Activated naive CD8-positive, alpha-beta T cell treated with anti-CD3 and anti-CD28 coated beads, Interleukin-2, amount 50 U/mL, for 24 hours (primary cell): ENCODE measurements at regions not wholly inside any gene's neighbourhood (a gene's known extent, or its start where the extent isn't known, plus 50 kb on each side); places are given as distances from the start of the nearest gene placed in this dataset.
A peak's percentile ranks its signal among the peaks of the same experiment; 100 is the strongest.
"Not testable (repeated sequence)": the region's sequence is repeated elsewhere in the genome, so short reads cannot be mapped to it uniquely, and the experiment has no call there.

ENCODE experiments used
- ATAC-seq: fragments of 150-1000 bp; cut with Tn5 transposase; one replicate; pipeline ENCODE4 v1.10.0; 2021
- DNase-seq: peaks from one replicate; pipeline ENCODE4 v3.0.0; 2021
- H3K27ac Mint-ChIP-seq: one replicate; pipeline ENCODE4 v1.8.0; 2021; ENCODE audit warnings: mild to moderate bottlenecking, mixed read lengths
- H3K27me3 Mint-ChIP-seq: one replicate; pipeline ENCODE4 v1.8.0; 2021; ENCODE audit warnings: mixed read lengths
- H3K36me3 Mint-ChIP-seq: one replicate; pipeline ENCODE4 v1.8.0; 2021; ENCODE audit warnings: low read depth, mixed read lengths
- H3K4me1 Mint-ChIP-seq: one replicate; pipeline ENCODE4 v1.8.0; 2021; ENCODE audit warnings: mixed read lengths
- H3K4me3 Mint-ChIP-seq: one replicate; pipeline ENCODE4 v1.8.0; 2021; ENCODE audit warnings: mild to moderate bottlenecking, moderate library complexity, mixed read lengths
- H3K9me3 Mint-ChIP-seq: one replicate; pipeline ENCODE4 v1.8.0; 2021; ENCODE audit warnings: mixed read lengths

GRCh38 chr11:95647871-95648270 is 141.7 kb downstream of the FAM76B start:
- no peaks in the 10 kb centered on the region for H3K4me1 Mint-ChIP-seq
- H3K27me3 Mint-ChIP-seq, result no peaks in the 10 kb centered on the region
- no peaks in the 10 kb centered on the region for H3K36me3 Mint-ChIP-seq
- peaks cover 12% of the 10 kb centered on the region for H3K9me3 Mint-ChIP-seq
- peak overlapping the region; percentile 5 for H3K4me3 Mint-ChIP-seq
- no peak overlapping the region for H3K27ac Mint-ChIP-seq
- ATAC-seq (no peak), DNase-seq (no peak)

- ATAC-seq (no peak), DNase-seq (no peak)
- Mint-ChIP-seq H3K27me3 (no peaks in the 10 kb centered on the region), H3K4me1 (peaks cover 3% of the 10 kb centered on the region), H3K27ac (no peak overlapping the region), H3K4me3 (no peak overlapping the region), H3K36me3 (no peaks in the 10 kb centered on the region), H3K9me3 (peaks cover 12% of the 10 kb centered on the region)
These were observed 142.2 kb downstream of the FAM76B start for GRCh38 chr11:95647355-95647754.

- H3K36me3 Mint-ChIP-seq, result no peaks in the 10 kb centered on the region
- peaks cover 16% of the 10 kb centered on the region for H3K4me1 Mint-ChIP-seq
- H3K4me3 Mint-ChIP-seq, result no peak overlapping the region
These were observed 148.1 kb downstream of the FAM76B start for GRCh38 chr11:95641495-95641894.

GRCh38 chr11:95638501-95638900 is 151.1 kb downstream of the FAM76B start:
- Mint-ChIP-seq H3K4me1 (peaks cover 16% of the 10 kb centered on the region), H3K27ac (no peak overlapping the region), H3K27me3 (no peaks in the 10 kb centered on the region), H3K4me3 (no peak overlapping the region), H3K36me3 (no peaks in the 10 kb centered on the region), H3K9me3 (peaks cover 6% of the 10 kb centered on the region)
- DNase-seq, result no peak
- ATAC-seq, result no peak

More at GRCh38 chr11:95641495-95641894, 148.1 kb downstream of the FAM76B start:
- no peak for DNase-seq
- H3K9me3 Mint-ChIP-seq, result peaks cover 14% of the 10 kb centered on the region
- no peaks in the 10 kb centered on the region for H3K27me3 Mint-ChIP-seq
- ATAC-seq, result peak; percentile 84
- peak overlapping the region; percentile 33 for H3K27ac Mint-ChIP-seq

DNA sequence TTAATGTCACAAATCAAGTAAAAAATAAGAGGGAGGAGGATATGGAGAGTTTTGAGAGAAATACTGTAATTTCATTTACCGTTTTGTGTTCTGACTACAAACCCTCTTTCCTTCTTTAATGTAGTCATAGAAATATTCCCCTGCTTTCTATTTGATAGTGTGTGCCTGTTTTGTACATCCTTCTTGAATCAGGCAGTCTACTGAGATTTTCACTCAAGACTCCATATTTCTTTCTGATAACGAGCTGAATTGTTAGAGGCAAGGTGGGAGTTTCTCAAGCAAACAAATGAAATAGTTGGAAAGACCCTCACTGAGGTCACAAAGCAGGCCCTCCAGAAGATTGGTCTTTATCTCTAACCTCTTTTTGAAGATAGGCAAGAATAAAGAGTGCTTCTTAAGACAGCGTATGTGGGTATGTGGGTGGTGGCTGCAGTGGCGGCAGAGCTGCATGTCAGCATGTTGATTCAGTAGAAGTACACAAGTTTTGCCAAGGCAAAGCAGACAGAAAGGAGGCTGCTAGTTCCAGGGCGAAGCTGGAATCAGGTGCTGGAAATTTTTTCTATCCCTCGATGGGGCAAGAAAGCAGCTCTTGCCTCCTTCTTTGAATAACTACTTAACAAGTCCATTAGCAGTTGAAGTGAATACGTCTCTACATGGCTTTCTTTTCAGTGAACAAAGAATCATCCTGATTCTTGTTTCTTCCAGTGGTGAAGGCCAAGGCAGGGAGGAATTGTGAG is 164.2 kb downstream of the FAM76B start:
- Mint-ChIP-seq H3K4me3 (no peak overlapping the region), H3K36me3 (peaks cover under 1% of the 10 kb centered on the region), H3K27me3 (no peaks in the 10 kb centered on the region), H3K9me3 (peaks cover 11% of the 10 kb centered on the region), H3K4me1 (no peaks in the 10 kb centered on the region), H3K27ac (no peak overlapping the region)
- ATAC-seq (no peak), DNase-seq (no peak)

DNA sequence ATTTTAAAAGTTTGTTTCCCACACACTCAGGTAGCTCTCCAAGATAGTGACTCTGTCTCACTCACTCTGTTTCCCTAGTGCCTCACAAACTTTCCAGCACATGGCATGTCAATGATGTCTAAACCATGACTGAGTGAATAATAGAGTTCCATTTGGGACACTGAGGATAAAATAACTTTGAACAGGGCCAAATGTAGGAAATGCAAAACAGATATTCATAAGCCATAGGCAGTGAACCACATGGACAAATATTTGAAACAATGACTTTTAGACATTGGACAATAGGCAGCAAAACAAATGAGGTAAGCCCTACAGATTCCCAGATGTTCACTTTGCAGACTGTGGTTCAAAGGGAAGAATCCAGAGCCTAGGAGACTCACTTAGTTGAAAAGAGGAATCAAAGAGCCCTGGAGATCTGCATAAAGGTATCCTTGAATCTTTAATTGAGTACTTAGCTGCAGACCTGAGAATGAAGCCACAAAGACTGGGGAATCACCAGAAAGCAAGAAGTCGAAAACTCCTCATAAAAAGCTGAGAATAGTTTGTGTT is 173.3 kb downstream of the FAM76B start:
- ATAC-seq, result no peak
- Mint-ChIP-seq H3K9me3 (peaks cover 24% of the 10 kb centered on the region), H3K4me1 (peaks cover 19% of the 10 kb centered on the region), H3K36me3 (peaks cover 8% of the 10 kb centered on the region), H3K27ac (no peak overlapping the region), H3K4me3 (no peak overlapping the region), H3K27me3 (peaks cover 4% of the 10 kb centered on the region)
- DNase-seq, result no peak

GRCh38 chr11:95611827-95612226 is 177.8 kb downstream of the FAM76B start:
- DNase-seq (no peak), ATAC-seq (no peak)
- peaks cover 7% of the 10 kb centered on the region for H3K4me1 Mint-ChIP-seq
- peaks cover 3% of the 10 kb centered on the region for H3K27me3 Mint-ChIP-seq
- H3K9me3 Mint-ChIP-seq, result no peaks in the 10 kb centered on the region
- H3K4me3 Mint-ChIP-seq, result no peak overlapping the region
- no peak overlapping the region for H3K27ac Mint-ChIP-seq
- no peaks in the 10 kb centered on the region for H3K36me3 Mint-ChIP-seq

GRCh38 chr11:95610185-95610584 is 179.4 kb downstream of the FAM76B start:
- not testable (repeated sequence) for H3K36me3 Mint-ChIP-seq, DNase-seq, H3K4me1 Mint-ChIP-seq, ATAC-seq, H3K27me3 Mint-ChIP-seq, H3K4me3 Mint-ChIP-seq, H3K9me3 Mint-ChIP-seq, H3K27ac Mint-ChIP-seq

DNA sequence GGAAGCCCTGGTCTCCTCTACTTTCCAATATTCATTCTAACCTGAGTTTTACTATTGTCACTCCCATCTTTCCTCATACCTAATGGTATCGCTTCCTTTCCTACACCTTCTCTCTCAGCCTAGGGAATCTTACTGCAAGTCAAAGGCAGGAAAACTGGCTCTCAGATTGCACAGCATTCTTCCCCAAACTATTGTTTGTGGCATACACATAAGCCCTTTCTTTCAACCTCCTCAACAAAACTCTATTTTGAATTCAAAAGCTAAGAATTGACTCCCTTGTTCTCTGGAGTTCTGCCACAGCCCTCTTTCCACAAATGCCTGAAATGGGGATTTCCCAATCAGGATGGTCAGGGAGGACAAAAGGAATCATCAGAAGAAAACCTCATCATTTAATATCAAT is 181.5 kb downstream of the FAM76B start:
- Mint-ChIP-seq H3K4me3 (no peak overlapping the region), H3K9me3 (no peaks in the 10 kb centered on the region), H3K27ac (no peak overlapping the region), H3K36me3 (no peaks in the 10 kb centered on the region), H3K4me1 (peaks cover 8% of the 10 kb centered on the region), H3K27me3 (peaks cover 3% of the 10 kb centered on the region)
- no peak for ATAC-seq
- DNase-seq, result no peak

DNA sequence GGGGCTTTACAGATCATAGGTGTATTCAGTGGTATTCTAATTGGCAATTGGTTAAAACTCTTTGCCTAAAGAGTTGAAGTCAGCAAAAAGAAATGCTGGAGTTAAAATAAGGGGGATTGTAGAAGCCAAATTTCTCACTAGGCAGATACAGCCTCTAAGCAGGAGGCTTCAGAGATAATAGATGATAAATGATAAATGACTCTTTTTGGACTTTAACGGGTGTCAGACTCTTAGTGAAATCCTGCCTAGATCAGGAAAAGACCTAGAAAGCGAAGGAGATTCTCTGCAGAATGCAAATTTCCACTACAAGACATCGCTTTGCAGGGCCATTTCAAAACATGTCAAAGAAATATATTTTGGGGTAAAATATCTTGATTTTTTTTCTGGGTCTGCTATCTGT is 182.8 kb downstream of the FAM76B start:
- no peak overlapping the region for H3K4me3 Mint-ChIP-seq
- DNase-seq (no peak), ATAC-seq (no peak)
- H3K27me3 Mint-ChIP-seq, result peaks cover 3% of the 10 kb centered on the region
- H3K27ac Mint-ChIP-seq, result no peak overlapping the region
- H3K4me1 Mint-ChIP-seq, result peaks cover 8% of the 10 kb centered on the region
- H3K9me3 Mint-ChIP-seq, result no peaks in the 10 kb centered on the region
- H3K36me3 Mint-ChIP-seq, result no peaks in the 10 kb centered on the region

- ATAC-seq (no peak), DNase-seq (no peak)
- Mint-ChIP-seq H3K9me3 (no peaks in the 10 kb centered on the region), H3K4me3 (no peak overlapping the region), H3K36me3 (no peaks in the 10 kb centered on the region), H3K27me3 (peaks cover 4% of the 10 kb centered on the region), H3K27ac (no peak overlapping the region), H3K4me1 (peaks cover 17% of the 10 kb centered on the region)
These were observed 184.2 kb downstream of the FAM76B start for GRCh38 chr11:95605271-95605940.

DNA sequence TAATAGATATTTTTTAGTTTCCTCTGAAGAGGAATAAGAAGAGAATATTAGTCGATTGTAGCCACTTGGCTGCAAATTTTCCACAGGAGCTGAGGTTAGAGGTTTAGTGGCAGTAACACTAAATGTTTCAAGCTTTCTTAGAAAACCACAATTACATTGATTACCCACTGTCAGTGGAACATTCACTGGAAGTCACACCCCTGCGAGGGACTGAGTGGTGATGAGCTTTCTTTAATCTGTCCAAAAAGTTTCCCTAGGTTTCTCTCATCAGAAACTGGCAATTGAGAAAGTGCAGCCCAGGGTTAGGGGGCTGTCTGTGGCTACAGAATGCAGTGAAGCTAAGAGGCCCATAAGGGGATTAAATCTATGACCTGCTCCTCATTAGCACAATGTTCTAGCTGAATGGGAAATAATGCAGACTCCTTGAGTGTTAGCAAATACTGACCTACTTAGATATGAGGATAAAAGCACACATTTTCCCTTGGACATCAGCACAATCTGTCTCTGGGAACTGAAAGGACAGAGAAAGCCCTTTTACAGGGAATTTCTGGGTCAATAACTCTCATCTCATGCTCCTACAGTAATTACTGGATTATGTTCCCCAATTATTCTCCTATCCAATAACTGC is 189.5 kb downstream of the FAM76B start:
- peak; percentile 29 for DNase-seq
- Mint-ChIP-seq H3K27ac (peak overlapping the region; percentile 80), H3K4me3 (no peak overlapping the region), H3K27me3 (peaks cover 2% of the 10 kb centered on the region), H3K36me3 (no peaks in the 10 kb centered on the region), H3K9me3 (no peaks in the 10 kb centered on the region), H3K4me1 (peaks cover 30% of the 10 kb centered on the region)
- ATAC-seq, result peak; percentile 95

DNA sequence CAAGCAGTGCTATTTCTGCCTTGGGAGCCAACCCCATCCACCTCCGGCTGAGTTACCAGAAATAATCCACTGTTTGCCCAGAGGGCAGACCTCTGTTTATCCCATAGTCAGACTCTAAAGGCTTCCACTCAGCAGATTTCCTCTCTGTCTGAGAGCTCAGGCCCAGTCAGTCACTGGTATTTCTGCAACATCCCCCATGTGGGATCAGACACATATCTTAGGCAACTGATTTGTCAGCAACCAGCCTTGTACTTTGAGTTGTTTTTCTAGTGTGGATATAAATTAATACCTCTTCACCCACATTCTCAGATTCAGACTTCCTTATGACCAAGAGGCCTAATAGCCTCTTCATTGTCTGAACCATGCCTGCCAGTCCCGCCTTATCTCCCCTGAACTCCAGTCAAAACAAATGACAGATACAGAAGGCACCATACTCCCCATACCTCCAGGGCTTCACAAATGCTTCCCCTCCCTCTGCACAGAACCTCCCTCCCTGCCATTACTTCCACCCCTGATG is 193.6 kb downstream of the FAM76B start:
- Mint-ChIP-seq H3K4me1 (peaks cover 27% of the 10 kb centered on the region), H3K4me3 (no peak overlapping the region), H3K27me3 (no peaks in the 10 kb centered on the region), H3K36me3 (no peaks in the 10 kb centered on the region), H3K9me3 (no peaks in the 10 kb centered on the region), H3K27ac (no peak overlapping the region)
- ATAC-seq (no peak), DNase-seq (no peak)

GRCh38 chr11:95595541-95595940 is 194.0 kb downstream of the FAM76B start:
- no peaks in the 10 kb centered on the region for H3K9me3 Mint-ChIP-seq
- no peaks in the 10 kb centered on the region for H3K27me3 Mint-ChIP-seq
- ATAC-seq (no peak), DNase-seq (no peak)
- no peaks in the 10 kb centered on the region for H3K36me3 Mint-ChIP-seq
- H3K4me1 Mint-ChIP-seq, result peaks cover 22% of the 10 kb centered on the region
- no peak overlapping the region for H3K4me3 Mint-ChIP-seq
- H3K27ac Mint-ChIP-seq, result no peak overlapping the region

GRCh38 chr11:95593111-95593510 is 196.5 kb downstream of the FAM76B start:
- no peak overlapping the region for H3K27ac Mint-ChIP-seq
- H3K27me3 Mint-ChIP-seq, result no peaks in the 10 kb centered on the region
- DNase-seq (no peak), ATAC-seq (no peak)
- H3K4me3 Mint-ChIP-seq, result no peak overlapping the region
- H3K4me1 Mint-ChIP-seq, result peaks cover 11% of the 10 kb centered on the region
- H3K9me3 Mint-ChIP-seq, result no peaks in the 10 kb centered on the region
- H3K36me3 Mint-ChIP-seq, result no peaks in the 10 kb centered on the region
